AG04449 (cell line): ENCODE measurements at regions not wholly inside any gene's neighbourhood (a gene's known extent, or its start where the extent isn't known, plus 50 kb on each side); places are given as distances from the start of the nearest gene placed in this dataset.
"Not testable (repeated sequence)": the region's sequence is repeated elsewhere in the genome, so short reads cannot be mapped to it uniquely, and the experiment has no call there.

Source experiments
- CTCF ChIA-PET: fragments of 350-600 bp; formaldehyde crosslinking; extraction: SDS; loops from one replicate; lab custom pipeline; 2021; ENCODE audit warnings: antibody characterized with exemption; lab: Yijun Ruan, JAX
- POLR2A ChIA-PET: fragments of 400-600, 350-600 bp; formaldehyde crosslinking; extraction: SDS; loops from one replicate; lab custom pipeline; 2020; ENCODE audit warnings: antibody characterized with exemption, inconsistent platforms; lab: Yijun Ruan, JAX
- DNase-seq: peaks from one replicate; pipeline ENCODE4 v3.0.0-alpha.2; 2010; ENCODE audit warnings: low read depth, low spot score
- H3K4me3 ChIP-seq: 2 replicates; pipeline ENCODE4 v1.5.1; 2011; ENCODE audit warnings: low read depth, mild to moderate bottlenecking, control low read depth, low read length
- CTCF ChIP-seq: IDR thresholded peaks from one replicate; pipeline ENCODE4 v1.5.1; 2011; ENCODE audit warnings: mild to moderate bottlenecking, moderate library complexity, low read length, control low read depth, inconsistent platforms; ENCODE audit not compliant: insufficient read depth; ENCODE audit errors: missing control alignments

- DNase-seq, result no peak
- H3K4me3 ChIP-seq, result no peak overlapping the region
- POLR2A ChIA-PET, result no interaction called here
- CTCF ChIA-PET, result no interaction called here
- no peak for TF ChIP-seq CTCF
Observed at GRCh38 chr11:38711110-38711509, 2113.1 kb upstream of the RAG2 start.

- no peak overlapping the region for H3K4me3 ChIP-seq
- DNase-seq, result no peak
- ChIA-PET CTCF (no interaction called here), POLR2A (no interaction called here)
- TF ChIP-seq CTCF, result no peak
Observed at GRCh38 chr11:38710262-38710661, 2112.2 kb upstream of the RAG2 start.

GRCh38 chr11:38700111-38700510, 2102.1 kb upstream of the RAG2 start:
- DNase-seq, result no peak
- TF ChIP-seq CTCF, result no peak
- POLR2A ChIA-PET, result no interaction called here
- no peak overlapping the region for H3K4me3 ChIP-seq
- CTCF ChIA-PET, result no interaction called here

- DNase-seq, result no peak
- no peak for TF ChIP-seq CTCF
- CTCF ChIA-PET, result no interaction called here
Observed at GRCh38 chr11:38693306-38693705, 2095.3 kb upstream of the RAG2 start.

GRCh38 chr11:38690211-38690610, 2092.2 kb upstream of the RAG2 start:
- H3K4me3 ChIP-seq, CTCF ChIA-PET, POLR2A ChIA-PET: not testable (repeated sequence)

More at GRCh38 chr11:38693306-38693705, 2095.3 kb upstream of the RAG2 start:
- POLR2A ChIA-PET, result no interaction called here
- no peak overlapping the region for H3K4me3 ChIP-seq

GRCh38 chr11:38687008-38687407, 2089.0 kb upstream of the RAG2 start:
- no peak overlapping the region for H3K4me3 ChIP-seq
- ChIA-PET POLR2A (no interaction called here), CTCF (no interaction called here)
- DNase-seq, result no peak
- TF ChIP-seq CTCF, result no peak

More at GRCh38 chr11:38690211-38690610, 2092.2 kb upstream of the RAG2 start:
- DNase-seq, result not testable (repeated sequence)

- no peak overlapping the region for H3K4me3 ChIP-seq
- DNase-seq, result no peak
- CTCF ChIA-PET, result no interaction called here
- TF ChIP-seq CTCF, result no peak
- POLR2A ChIA-PET, result no interaction called here
Observed at GRCh38 chr11:38683484-38683883, 2085.4 kb upstream of the RAG2 start.
